Mesenchymal stem cell (in vitro differentiated cells and primary cell): ENCODE measurements at regions not wholly inside any gene's neighbourhood (a gene's known extent, or its start where the extent isn't known, plus 50 kb on each side); places are given as distances from the start of the nearest gene placed in this dataset.

Experiments
- DNase-seq: peaks from one replicate; pipeline ENCODE4 v3.0.0-alpha.2; 2013
- H2AFZ ChIP-seq: one replicate; pipeline ENCODE4 v1.6.1; 2013; ENCODE audit warnings: low read depth, mild to moderate bottlenecking, control low read depth, inconsistent platforms, low read length, moderate library complexity
- H2AK5ac ChIP-seq: 2 replicates; pipeline ENCODE4 v1.6.1; 2013; ENCODE audit warnings: low read length, moderate library complexity, mild to moderate bottlenecking, inconsistent platforms; ENCODE audit not compliant: severe bottlenecking
- H2BK120ac ChIP-seq: one replicate; pipeline ENCODE4 v1.6.1; 2013; ENCODE audit warnings: low read depth, mild to moderate bottlenecking, inconsistent platforms, low read length, moderate library complexity
- H2BK12ac ChIP-seq, 2 experiments: one replicate each; pipeline ENCODE4 v1.6.1; 2013; ENCODE audit warnings: inconsistent platforms in 2 of 2, low read length in 2 of 2, mild to moderate bottlenecking in 2 of 2, moderate library complexity in 2 of 2, control low read depth in 1 of 2
- H2BK15ac ChIP-seq: one replicate; pipeline ENCODE4 v1.6.1; 2013; ENCODE audit warnings: mild to moderate bottlenecking, low read depth, inconsistent platforms; ENCODE audit not compliant: poor library complexity, severe bottlenecking
- H2BK5ac ChIP-seq: 2 replicates; pipeline ENCODE4 v1.6.1; 2013; ENCODE audit warnings: low read depth, mild to moderate bottlenecking, low read length, control low read depth, inconsistent platforms; ENCODE audit not compliant: poor library complexity, severe bottlenecking
- H3K14ac ChIP-seq, 2 experiments: one replicate each; pipeline ENCODE4 v1.6.1; 2013; ENCODE audit warnings: inconsistent platforms in 2 of 2, low read length in 2 of 2, control low read depth in 1 of 2, mild to moderate bottlenecking in 1 of 2, moderate library complexity in 1 of 2
- H3K18ac ChIP-seq, 2 experiments: one replicate each; pipeline ENCODE4 v1.6.1; 2013; ENCODE audit warnings: inconsistent platforms in 2 of 2, low read length in 2 of 2, control low read depth in 1 of 2, low read depth in 1 of 2, mild to moderate bottlenecking in 1 of 2
- H3K23ac ChIP-seq, 2 experiments: one replicate each; pipeline ENCODE4 v1.6.1; 2013; ENCODE audit warnings: inconsistent platforms in 2 of 2, low read length in 2 of 2, mild to moderate bottlenecking in 2 of 2, moderate library complexity in 2 of 2, control low read depth in 1 of 2
- H3K27ac ChIP-seq: 2 replicates; pipeline ENCODE4 v1.5.1; 2013; ENCODE audit warnings: mild to moderate bottlenecking, moderate library complexity, low read length, control low read depth, inconsistent platforms; ENCODE audit not compliant: poor library complexity, severe bottlenecking
- H3K27me3 ChIP-seq, 2 experiments: 2 replicates each; pipeline versions ENCODE4 v1.6.1 to v1.7.0; 2013; ENCODE audit warnings: low read length in 2 of 2, mild to moderate bottlenecking in 2 of 2, moderate library complexity in 2 of 2, control low read depth in 1 of 2, inconsistent platforms in 1 of 2; ENCODE audit not compliant: control insufficient read depth in 1 of 2, insufficient read depth in 1 of 2
- H3K36me3 ChIP-seq, 2 experiments: 2 replicates each; pipeline versions ENCODE4 v1.6.1 to v1.7.0; 2013; ENCODE audit warnings: low read length in 2 of 2, control low read depth in 1 of 2, inconsistent platforms in 1 of 2, low read depth in 1 of 2, mild to moderate bottlenecking in 1 of 2; ENCODE audit not compliant: insufficient read depth in 2 of 2, control insufficient read depth in 1 of 2
- H3K4ac ChIP-seq, 2 experiments: one replicate each; pipeline ENCODE4 v1.6.1; 2013; ENCODE audit warnings: inconsistent platforms in 2 of 2, low read length in 2 of 2, mild to moderate bottlenecking in 2 of 2, moderate library complexity in 2 of 2, control low read depth in 1 of 2, low read depth in 1 of 2
- H3K4me1 ChIP-seq: 2 replicates; pipeline ENCODE4 v1.6.1; 2013; ENCODE audit warnings: low read depth, low read length, control low read depth; ENCODE audit not compliant: control insufficient read depth, insufficient read depth
- H3K4me2 ChIP-seq: 2 replicates; pipeline ENCODE4 v1.6.1; 2013; ENCODE audit warnings: low read length, mild to moderate bottlenecking, inconsistent platforms; ENCODE audit not compliant: poor library complexity, severe bottlenecking
- H3K4me3 ChIP-seq, 2 experiments: 2 replicates each; pipeline versions ENCODE4 v1.5.1 to v1.7.0; 2013; ENCODE audit warnings: low read length in 2 of 2, mild to moderate bottlenecking in 2 of 2, control low read depth in 1 of 2, low read depth in 1 of 2; ENCODE audit not compliant: insufficient read depth in 1 of 2
- H3K79me1 ChIP-seq: replicated peaks from 2 replicates; pipeline ENCODE4 v1.6.1; 2013; ENCODE audit warnings: mild to moderate bottlenecking, control low read depth, low read length, inconsistent platforms; ENCODE audit not compliant: poor library complexity, severe bottlenecking
- H3K9ac ChIP-seq: 2 replicates; pipeline ENCODE4 v1.7.0; 2013; ENCODE audit warnings: mild to moderate bottlenecking, low read length, moderate library complexity
- H3K9me3 ChIP-seq: 2 replicates; pipeline ENCODE4 v1.7.0; 2013; ENCODE audit warnings: mild to moderate bottlenecking, low read length; ENCODE audit not compliant: control insufficient read depth
- H4K8ac ChIP-seq: one replicate; pipeline ENCODE4 v1.6.1; 2013; ENCODE audit warnings: inconsistent platforms, mild to moderate bottlenecking, low read length, moderate library complexity
- H4K91ac ChIP-seq: one replicate; pipeline ENCODE4 v1.6.1; 2013; ENCODE audit warnings: mild to moderate bottlenecking, low read length, inconsistent platforms
- WGBS: methylation state at CpG from one replicate; pipeline ENCODE4 v1.1.7; 2013; ENCODE audit warnings: mixed read lengths; 5-methylcytosine and 5-hydroxymethylcytosine counted together

GRCh38 chr13:104594806-104595205, 1528.6 kb upstream of the SLC10A2 start:
- Histone ChIP-seq H3K27me3 (no peaks in the 10 kb centered on the region), H4K91ac (no peak overlapping the region), H2AFZ (no peak overlapping the region), H2BK15ac (no peak overlapping the region), H3K23ac (no peak overlapping the region), H2AK5ac (no peak overlapping the region), H4K8ac (no peak overlapping the region), H2BK5ac (no peak overlapping the region), H2BK12ac (no peak overlapping the region), H3K4me3 (no peak overlapping the region), H3K4ac (no peak overlapping the region), H3K9me3 (no peaks in the 10 kb centered on the region), H3K4me1 (no peaks in the 10 kb centered on the region), H2BK120ac (no peak overlapping the region), H3K4me2 (no peak overlapping the region), H3K27ac (no peak overlapping the region), H3K9ac (no peak overlapping the region), H3K18ac (no peak overlapping the region), H3K79me1 (no peaks in the 10 kb centered on the region), H3K36me3 (no peaks in the 10 kb centered on the region), H3K14ac (no peak overlapping the region)
- no peak for DNase-seq
- 64% methylated on average over 1 of the region's 2 CpGs for WGBS

GRCh38 chr13:104593693-104594092, 1527.5 kb upstream of the SLC10A2 start:
- no peak overlapping the region for H3K14ac ChIP-seq
- no peak overlapping the region for H4K8ac ChIP-seq
- no peak overlapping the region for H2BK5ac ChIP-seq
- no peaks in the 10 kb centered on the region for H3K9me3 ChIP-seq
- no peak overlapping the region for H2BK15ac ChIP-seq
- H2BK12ac ChIP-seq: no peak overlapping the region
- no peak overlapping the region for H2BK120ac ChIP-seq
- H3K18ac ChIP-seq: no peak overlapping the region
- no peaks in the 10 kb centered on the region for H3K4me1 ChIP-seq
- no peak overlapping the region for H2AFZ ChIP-seq
- H2AK5ac ChIP-seq: peak overlapping the region; percentile 76
- H3K9ac ChIP-seq: no peak overlapping the region
- WGBS: 100% methylated on average over 2 of the region's 2 CpGs
- H3K36me3 ChIP-seq: no peaks in the 10 kb centered on the region
- DNase-seq: no peak
- no peaks in the 10 kb centered on the region for H3K27me3 ChIP-seq
- no peak overlapping the region for H3K4me2 ChIP-seq
- no peak overlapping the region for H3K27ac ChIP-seq
- H4K91ac ChIP-seq: no peak overlapping the region
- no peak overlapping the region for H3K4me3 ChIP-seq
- H3K4ac ChIP-seq: no peak overlapping the region
- H3K23ac ChIP-seq: no peak overlapping the region
- H3K79me1 ChIP-seq: no peaks in the 10 kb centered on the region

DNA sequence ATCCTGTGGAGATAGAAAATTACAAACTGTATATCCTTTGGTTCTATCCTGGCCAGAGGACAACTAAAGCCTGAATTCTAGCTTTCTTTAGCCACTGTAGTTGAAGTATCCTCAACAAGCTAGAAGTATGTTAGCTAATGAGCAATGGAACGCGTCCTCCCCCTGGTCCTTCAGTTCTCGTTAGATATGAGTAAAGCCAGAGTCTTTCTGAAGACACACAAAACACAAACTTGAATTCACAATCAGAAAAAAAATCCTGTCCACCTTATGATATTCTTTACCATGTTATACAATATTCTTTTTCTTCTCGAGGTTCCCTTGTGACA, 1527.0 kb upstream of the SLC10A2 start:
- Histone ChIP-seq H3K4me2 (no peak overlapping the region), H2BK15ac (no peak overlapping the region), H3K14ac (no peak overlapping the region), H2AFZ (no peak overlapping the region), H3K9ac (no peak overlapping the region), H3K4me3 (no peak overlapping the region), H3K18ac (no peak overlapping the region), H2BK5ac (no peak overlapping the region), H3K9me3 (no peaks in the 10 kb centered on the region), H3K4me1 (no peaks in the 10 kb centered on the region), H2BK12ac (no peak overlapping the region), H3K27me3 (no peaks in the 10 kb centered on the region), H3K36me3 (no peaks in the 10 kb centered on the region), H2BK120ac (no peak overlapping the region), H3K23ac (no peak overlapping the region), H3K4ac (no peak overlapping the region), H2AK5ac (no peak overlapping the region), H4K8ac (no peak overlapping the region), H3K27ac (no peak overlapping the region), H3K79me1 (no peaks in the 10 kb centered on the region), H4K91ac (no peak overlapping the region)
- WGBS: 90% methylated on average over 4 of the region's 4 CpGs
- DNase-seq: no peak

DNA sequence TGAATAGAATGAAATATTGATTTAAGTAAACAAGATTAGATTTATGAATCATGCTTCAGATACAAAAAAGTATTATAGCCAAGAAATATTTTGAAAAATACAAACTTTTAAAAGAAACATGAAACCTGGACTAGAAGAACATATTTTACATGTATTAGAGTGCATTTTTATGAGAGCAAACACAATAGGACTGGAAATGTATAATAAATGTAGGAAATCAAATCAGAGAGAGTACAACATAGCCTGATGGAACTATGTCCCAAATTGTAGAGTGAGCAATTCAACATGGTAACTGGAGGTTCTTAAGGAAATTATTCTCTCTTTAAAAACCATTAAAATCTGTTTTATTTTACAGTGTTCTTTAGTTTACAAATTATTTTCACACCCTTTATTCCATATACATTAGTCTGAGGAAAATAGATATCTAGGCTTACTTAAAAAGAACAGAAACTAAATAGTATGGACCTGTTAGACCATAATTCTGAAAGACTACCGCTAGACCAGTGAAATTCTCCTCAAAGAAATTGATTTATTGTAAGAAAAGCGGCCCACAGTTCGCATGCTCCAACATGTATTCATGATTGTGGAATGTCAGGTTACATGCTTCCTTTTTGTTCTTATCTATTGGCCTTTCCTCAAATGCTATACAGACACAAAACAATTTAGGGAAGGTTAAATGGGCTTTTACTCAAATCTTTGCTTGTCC, 1526.5 kb upstream of the SLC10A2 start:
- H3K4me1 ChIP-seq: no peaks in the 10 kb centered on the region
- H4K8ac ChIP-seq: no peak overlapping the region
- no peak overlapping the region for H2BK12ac ChIP-seq
- no peak overlapping the region for H3K9ac ChIP-seq
- no peak overlapping the region for H2AFZ ChIP-seq
- H3K27ac ChIP-seq: no peak overlapping the region
- no peak overlapping the region for H3K4me3 ChIP-seq
- no CpG with 5 or more reads among the region's 3 CpGs for WGBS
- no peak overlapping the region for H2BK15ac ChIP-seq
- no peaks in the 10 kb centered on the region for H3K9me3 ChIP-seq
- H3K4ac ChIP-seq: no peak overlapping the region
- no peaks in the 10 kb centered on the region for H3K79me1 ChIP-seq
- no peak overlapping the region for H3K18ac ChIP-seq
- no peak overlapping the region for H3K4me2 ChIP-seq
- no peak for DNase-seq
- no peak overlapping the region for H3K14ac ChIP-seq
- no peaks in the 10 kb centered on the region for H3K27me3 ChIP-seq
- no peaks in the 10 kb centered on the region for H3K36me3 ChIP-seq
- no peak overlapping the region for H2AK5ac ChIP-seq
- no peak overlapping the region for H3K23ac ChIP-seq
- no peak overlapping the region for H2BK5ac ChIP-seq
- no peak overlapping the region for H2BK120ac ChIP-seq
- H4K91ac ChIP-seq: no peak overlapping the region
